Mesothelial cell of epicardium (in vitro differentiated cells): ENCODE measurements at regions not wholly inside any gene's neighbourhood (a gene's known extent, or its start where the extent isn't known, plus 50 kb on each side); places are given as distances from the start of the nearest gene placed in this dataset.
A peak's percentile ranks its signal among the peaks of the same experiment; 100 is the strongest.

ENCODE experiments used
- DNase-seq, 2 experiments: peaks; one replicate each; pipeline ENCODE4 v3.0.0; 2021; ENCODE audit warnings: low spot score in 2 of 2; ENCODE audit not compliant: unreplicated experiment in 2 of 2
- H3K27ac Mint-ChIP-seq: 2 replicates; pipeline ENCODE4 v1.8.0; 2021; ENCODE audit warnings: mixed read lengths
- H3K27me3 Mint-ChIP-seq: 2 replicates; pipeline ENCODE4 v1.8.0; 2021; ENCODE audit warnings: low read depth, mixed read lengths
- H3K36me3 Mint-ChIP-seq: 2 replicates; pipeline ENCODE4 v1.8.0; 2021; ENCODE audit warnings: mixed read lengths
- H3K4me1 Mint-ChIP-seq: 2 replicates; pipeline ENCODE4 v1.8.0; 2021; ENCODE audit warnings: mixed read lengths
- H3K4me3 Mint-ChIP-seq: 2 replicates; pipeline ENCODE4 v1.8.0; 2021; ENCODE audit warnings: mild to moderate bottlenecking, moderate library complexity, mixed read lengths
- H3K9me3 Mint-ChIP-seq: 2 replicates; pipeline ENCODE4 v1.8.0; 2021; ENCODE audit warnings: mixed read lengths
- TF ChIP-seq, protein P1 (sequence below): fragments of 200-600 bp; sonication (generic); IDR thresholded peaks from one replicate; pipeline ENCODE4 v1.5.0; 2021; ENCODE audit warnings: antibody characterized with exemption; ENCODE audit not compliant: unreplicated experiment

DNA sequence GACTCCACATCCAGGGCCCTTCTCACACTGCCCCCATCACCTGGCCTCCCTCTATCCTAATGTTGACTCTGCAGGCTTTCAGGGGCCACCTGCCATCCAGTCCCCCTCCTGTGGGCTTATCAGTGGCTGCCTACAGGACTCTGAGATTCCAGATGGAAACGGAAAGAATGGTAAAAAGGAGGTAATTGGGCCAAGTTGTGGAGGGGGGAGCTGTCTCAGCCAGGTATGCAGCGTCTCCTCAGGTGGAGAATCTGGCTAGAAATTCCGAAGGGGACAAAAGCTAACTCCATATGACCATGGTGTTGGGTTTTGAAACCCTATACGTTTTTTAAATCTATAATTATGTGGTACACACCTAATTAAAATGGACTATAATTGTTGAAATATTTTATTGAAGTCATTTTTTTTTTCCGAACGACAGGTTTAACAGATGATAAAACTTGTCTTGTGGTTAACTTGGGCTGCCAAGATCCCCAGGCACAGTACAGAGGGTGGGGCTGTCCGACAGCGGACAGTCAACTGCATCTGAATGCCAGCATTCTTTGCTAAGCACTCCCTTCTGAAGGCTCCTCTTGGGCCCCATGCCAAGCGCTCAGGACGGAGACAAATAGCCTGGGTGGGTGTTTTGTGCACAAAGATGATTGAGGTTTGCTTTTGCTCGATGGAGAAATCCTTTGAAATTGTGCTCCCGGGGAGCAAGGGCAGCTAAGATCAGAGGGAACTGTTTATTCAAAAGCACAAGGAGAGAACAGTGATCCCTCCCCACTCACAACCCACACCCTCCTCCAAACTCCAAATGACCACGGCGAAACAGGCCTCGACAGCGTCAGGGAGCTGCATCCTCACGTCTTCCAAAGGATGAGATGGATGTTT is 365.6 kb downstream of the BCL11B start:
- Mint-ChIP-seq H3K4me3 (no peak overlapping the region), H3K9me3 (no peaks in the 10 kb centered on the region), H3K27ac (peak overlapping the region; percentile 80), H3K4me1 (peaks cover 49% of the 10 kb centered on the region), H3K27me3 (peaks cover 2% of the 10 kb centered on the region), H3K36me3 (no peaks in the 10 kb centered on the region)
- DNase-seq = peak; percentile 51 to 82
- TF ChIP-seq, protein P1, sequence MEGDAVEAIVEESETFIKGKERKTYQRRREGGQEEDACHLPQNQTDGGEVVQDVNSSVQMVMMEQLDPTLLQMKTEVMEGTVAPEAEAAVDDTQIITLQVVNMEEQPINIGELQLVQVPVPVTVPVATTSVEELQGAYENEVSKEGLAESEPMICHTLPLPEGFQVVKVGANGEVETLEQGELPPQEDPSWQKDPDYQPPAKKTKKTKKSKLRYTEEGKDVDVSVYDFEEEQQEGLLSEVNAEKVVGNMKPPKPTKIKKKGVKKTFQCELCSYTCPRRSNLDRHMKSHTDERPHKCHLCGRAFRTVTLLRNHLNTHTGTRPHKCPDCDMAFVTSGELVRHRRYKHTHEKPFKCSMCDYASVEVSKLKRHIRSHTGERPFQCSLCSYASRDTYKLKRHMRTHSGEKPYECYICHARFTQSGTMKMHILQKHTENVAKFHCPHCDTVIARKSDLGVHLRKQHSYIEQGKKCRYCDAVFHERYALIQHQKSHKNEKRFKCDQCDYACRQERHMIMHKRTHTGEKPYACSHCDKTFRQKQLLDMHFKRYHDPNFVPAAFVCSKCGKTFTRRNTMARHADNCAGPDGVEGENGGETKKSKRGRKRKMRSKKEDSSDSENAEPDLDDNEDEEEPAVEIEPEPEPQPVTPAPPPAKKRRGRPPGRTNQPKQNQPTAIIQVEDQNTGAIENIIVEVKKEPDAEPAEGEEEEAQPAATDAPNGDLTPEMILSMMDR = no peak

DNA sequence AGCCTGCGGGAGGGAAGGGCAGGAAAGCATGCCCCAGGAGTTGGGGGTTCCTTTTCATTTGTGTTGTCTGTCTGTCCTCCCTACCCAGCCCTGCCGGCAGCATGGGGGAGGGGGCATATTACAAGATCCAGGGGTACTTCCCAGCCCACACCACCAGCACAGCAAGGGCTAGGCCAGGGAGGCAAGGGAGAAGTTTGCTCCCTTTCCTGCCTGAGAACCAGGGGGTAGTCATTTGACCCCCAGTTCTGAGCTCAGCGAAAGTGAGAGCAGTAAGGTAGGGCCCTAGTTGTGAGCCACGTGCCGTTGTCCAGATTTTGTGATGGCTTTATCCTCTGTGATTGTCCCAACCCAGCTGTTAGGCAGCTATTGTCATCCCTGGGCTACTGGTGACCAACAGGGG is 364.7 kb downstream of the BCL11B start:
- Mint-ChIP-seq H3K4me3 (no peak overlapping the region), H3K36me3 (no peaks in the 10 kb centered on the region), H3K9me3 (no peaks in the 10 kb centered on the region), H3K27ac (peak overlapping the region; percentile 80), H3K27me3 (peaks cover 2% of the 10 kb centered on the region), H3K4me1 (peaks cover 49% of the 10 kb centered on the region)
- DNase-seq = no peak
- TF ChIP-seq, protein P1 = no peak

DNA sequence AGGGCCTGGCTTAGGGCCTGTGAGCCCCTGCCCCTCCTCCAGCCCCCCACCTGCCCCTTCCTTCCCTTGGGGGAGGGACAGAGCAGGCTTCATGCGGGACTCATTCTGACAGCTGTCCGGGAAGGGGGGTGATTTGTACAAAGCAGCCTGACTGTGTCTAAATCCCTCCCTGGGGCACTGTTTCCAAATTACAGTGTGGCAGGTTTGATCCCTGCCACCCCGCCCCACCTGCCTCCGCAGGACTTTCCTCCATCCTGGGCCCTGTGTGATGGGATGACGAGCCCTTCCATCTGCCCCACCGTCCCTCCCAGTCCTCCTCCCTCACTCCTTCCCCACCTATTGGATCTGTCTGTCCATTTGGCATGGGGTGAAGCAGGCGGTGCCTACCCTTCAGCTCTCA is 363.9 kb downstream of the BCL11B start:
- peaks cover 47% of the 10 kb centered on the region for H3K4me1 Mint-ChIP-seq
- H3K36me3 Mint-ChIP-seq = no peaks in the 10 kb centered on the region
- no peaks in the 10 kb centered on the region for H3K9me3 Mint-ChIP-seq
- H3K27me3 Mint-ChIP-seq = no peaks in the 10 kb centered on the region
- TF ChIP-seq, protein P1 = no peak
- no peak for DNase-seq
- no peak overlapping the region for H3K4me3 Mint-ChIP-seq
- peak overlapping the region; percentile 59 for H3K27ac Mint-ChIP-seq

DNA sequence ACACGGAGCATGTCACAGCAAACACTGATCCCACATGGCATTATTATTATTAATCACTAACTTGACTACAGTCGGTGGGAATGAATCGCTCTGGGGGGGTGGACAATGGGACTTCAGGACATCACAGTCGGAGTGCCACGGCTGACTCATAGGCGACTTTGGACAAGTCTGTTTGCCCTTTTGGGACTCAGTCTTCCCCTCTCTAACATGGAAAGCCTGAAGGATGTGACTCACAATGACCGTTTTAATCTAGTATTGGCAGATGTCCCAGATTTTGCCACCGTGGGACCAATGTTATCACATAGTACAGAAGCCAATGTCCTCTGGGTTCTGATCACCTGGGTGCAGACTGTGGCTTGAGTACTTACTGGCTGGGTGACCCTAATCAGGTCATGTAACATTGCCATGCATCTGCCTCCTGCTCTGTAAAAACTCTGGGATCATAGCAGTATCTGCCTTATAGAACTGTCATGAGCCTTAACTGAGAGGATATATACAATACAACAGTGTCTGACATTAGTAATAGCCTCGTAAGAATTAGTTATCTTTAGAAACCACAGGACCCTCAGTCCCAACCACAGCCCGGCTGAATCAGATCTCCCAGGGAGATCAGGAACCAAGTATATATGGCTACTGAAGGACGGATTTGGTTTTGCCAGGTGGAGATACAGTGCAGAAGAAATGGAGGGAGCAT is 362.6 kb downstream of the BCL11B start:
- TF ChIP-seq, protein P1 = no peak
- no peak for DNase-seq
- Mint-ChIP-seq H3K9me3 (no peaks in the 10 kb centered on the region), H3K27ac (no peak overlapping the region), H3K36me3 (no peaks in the 10 kb centered on the region), H3K27me3 (no peaks in the 10 kb centered on the region), H3K4me1 (peaks cover 43% of the 10 kb centered on the region), H3K4me3 (no peak overlapping the region)

DNA sequence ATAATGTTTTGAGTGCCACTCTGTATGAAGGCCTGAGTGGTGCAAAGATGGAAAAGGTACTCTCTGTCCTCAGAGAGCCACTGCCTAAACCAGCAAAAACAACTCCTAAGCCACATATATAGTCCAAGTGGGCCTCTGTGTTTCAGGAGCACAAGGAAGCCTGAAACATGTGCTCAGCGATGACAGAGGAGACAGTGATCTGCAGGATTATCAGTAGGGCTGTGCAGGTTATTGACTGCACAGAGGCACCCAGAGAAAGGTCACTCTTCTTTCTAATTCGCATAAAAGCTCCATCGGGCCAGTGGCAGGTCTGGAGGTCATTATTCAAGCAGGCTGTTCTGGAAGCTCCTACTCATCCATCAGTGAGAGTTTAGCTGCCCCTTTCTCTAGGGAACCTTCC is 361.9 kb downstream of the BCL11B start:
- no peak for DNase-seq
- Mint-ChIP-seq H3K36me3 (no peaks in the 10 kb centered on the region), H3K4me3 (no peak overlapping the region), H3K4me1 (peaks cover 42% of the 10 kb centered on the region), H3K27ac (no peak overlapping the region), H3K9me3 (no peaks in the 10 kb centered on the region), H3K27me3 (no peaks in the 10 kb centered on the region)
- TF ChIP-seq, protein P1 = no peak
